ENCODE measurements at regions not wholly inside any gene's neighbourhood (a gene's known extent, or its start where the extent isn't known, plus 50 kb on each side); places are given as distances from the start of the nearest gene placed in this dataset.
"Not testable (repeated sequence)": the region's sequence is repeated elsewhere in the genome, so short reads cannot be mapped to it uniquely, and the experiment has no call there.

DNA sequence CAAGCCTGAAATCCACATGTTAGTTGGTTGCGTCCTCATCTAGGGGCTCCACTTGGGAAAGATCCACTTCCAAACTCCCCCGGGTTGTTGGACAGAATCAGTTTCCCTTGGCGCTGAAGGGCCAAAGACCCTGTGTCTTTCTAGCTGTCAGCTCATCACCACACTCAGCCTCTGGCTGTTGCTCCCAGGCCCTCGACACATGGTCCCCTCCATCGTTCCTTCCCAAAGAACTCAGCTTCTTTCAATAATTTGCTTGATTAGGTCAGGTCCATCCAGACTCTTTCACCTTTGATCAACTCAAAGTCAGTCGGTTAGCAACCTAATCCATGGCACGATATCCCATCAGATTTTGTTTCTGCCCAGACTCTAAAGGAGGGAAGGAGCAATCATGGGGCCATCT is 254.8 kb upstream of the SULF2 start:
- no peak for DNase-seq (ENCODE audit: low read depth)

DNA sequence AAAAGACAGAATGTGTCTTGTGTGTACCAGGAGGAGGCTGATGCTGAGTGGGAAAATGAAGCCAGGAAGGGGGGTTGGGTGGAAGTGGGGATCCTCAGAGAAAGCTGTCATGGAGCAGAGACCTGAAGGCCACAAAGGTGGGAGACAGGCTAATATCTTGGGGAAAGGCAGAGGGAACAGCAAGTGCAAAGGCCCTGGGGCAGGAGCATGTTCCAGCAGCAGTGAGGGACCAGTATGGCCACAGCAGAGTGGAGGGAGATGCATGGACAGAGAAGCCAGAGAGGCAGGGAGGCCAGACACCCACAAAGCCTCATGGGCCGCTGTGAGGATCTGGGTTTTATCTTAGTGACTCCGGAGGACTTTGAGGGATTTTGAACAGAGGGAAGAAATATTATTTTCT is 254.2 kb upstream of the SULF2 start:
- no peak for DNase-seq (ENCODE audit: low read depth)

DNA sequence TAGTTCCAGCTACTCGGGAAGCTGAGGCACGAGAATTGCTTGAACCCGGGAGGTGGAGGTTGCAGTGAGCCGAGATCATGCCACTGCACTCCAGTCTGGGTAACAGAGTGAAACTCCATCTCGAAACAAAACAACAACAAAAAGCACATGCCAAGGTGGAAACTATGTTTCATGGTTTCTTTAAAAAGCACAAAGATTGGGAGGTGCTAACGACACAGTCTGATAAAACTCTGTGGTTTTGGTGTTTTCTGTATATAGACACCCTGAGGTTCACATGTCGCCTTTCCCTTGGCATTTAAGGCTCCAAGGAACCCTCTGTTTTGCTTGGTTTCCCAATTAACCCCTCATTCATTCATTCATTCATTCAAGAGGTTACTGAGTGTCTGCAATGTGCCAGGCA is 253.4 kb upstream of the SULF2 start:
- no peak for DNase-seq (ENCODE audit: low read depth)

DNA sequence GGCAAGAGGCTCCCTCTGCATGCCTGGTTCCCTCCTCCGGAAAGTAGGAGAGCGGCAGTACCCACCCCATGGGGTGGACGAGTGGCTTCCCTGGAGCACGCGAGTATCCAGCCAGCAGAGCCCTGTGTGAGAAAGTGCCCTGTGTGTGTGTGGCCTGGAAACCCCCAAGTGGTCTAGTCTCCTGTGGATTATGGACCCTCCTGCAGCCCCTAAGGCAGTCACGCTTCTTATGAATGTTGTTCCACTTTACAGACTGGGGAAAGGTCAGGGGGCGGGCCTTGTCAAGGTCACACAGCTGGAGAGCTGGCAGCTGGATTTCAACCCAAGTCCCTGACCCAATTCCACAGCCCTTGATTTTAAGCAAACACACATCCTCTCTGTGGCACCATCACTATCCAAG is 252.5 kb upstream of the SULF2 start:
- DNase-seq (ENCODE audit: low read depth) = not testable (repeated sequence)

DNA sequence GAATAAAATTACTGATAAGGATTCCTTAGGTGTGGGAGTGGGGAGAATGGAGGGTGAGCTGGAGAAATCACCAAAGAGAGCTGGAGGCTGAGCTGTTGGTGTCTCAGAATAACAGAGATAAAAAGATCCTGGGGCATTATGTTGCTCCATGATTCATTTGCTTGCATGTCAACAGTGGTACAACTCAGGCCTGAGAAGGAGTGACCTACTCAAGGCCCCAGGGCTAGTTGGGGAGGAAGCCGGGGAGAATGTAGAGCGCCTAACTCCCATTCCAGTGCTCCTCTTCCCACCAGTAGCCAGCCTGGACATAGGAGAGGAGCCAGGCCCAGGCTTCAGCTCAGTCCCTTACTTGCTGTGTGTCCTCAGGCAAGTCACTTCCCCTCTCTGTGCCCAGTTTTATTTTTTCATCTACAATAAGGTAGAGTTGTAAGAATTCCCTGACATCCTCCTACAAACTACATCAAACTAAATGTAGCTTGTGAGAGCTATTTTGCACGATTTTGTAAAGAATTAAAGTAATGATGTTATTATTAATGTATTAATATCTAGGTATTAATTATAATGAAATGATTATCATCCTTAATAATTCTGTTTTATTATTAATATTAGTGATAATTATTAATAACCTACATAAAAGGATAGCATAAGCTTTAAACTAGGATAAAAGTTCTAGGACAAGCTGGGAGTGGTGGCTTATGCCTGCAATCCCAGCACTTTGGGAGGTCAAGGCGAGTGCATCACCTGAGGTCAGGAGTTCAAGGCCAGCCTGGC is 250.9 kb upstream of the SULF2 start:
- no peak for DNase-seq (ENCODE audit: low read depth)

DNA sequence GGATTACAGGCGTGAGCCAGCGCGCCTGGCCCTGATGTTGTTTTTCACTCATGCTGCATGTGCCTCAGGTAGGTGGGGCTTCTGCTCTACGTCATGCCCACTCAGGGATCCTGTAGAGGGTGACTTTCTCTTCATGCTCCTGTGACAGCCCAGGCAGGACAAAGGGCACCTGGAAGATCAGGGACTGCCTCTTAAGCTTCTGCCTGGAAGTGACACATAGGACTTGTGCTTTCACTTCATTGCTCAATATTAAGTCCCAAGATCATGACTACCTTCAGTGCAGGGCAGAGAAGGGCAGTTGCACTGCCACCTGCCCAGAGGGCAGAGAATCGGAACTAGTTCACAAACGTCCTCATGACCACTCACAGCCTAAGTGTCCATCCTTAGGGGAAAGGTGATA is 249.5 kb upstream of the SULF2 start:
- DNase-seq (ENCODE audit: low read depth) = no peak

DNA sequence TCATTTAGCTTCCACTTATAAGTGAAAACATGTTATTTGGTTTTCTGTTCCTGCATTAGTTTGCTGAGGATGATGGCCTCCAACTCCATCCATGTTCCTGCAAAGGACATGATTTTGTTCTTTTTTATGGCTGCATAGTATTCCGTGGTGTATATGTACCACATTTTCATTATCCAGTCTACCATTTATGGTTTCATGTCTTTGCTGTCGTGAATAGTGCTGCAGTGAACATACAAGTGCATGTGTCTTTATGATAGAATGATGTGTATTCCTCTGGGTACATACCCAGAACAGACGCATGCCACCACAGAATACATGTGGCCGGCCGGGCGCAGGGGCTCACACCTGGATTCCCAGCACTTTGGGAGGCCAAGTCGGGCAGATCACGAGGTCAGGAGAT is 247.7 kb upstream of the SULF2 start:
- DNase-seq (ENCODE audit: low read depth) = not testable (repeated sequence)

DNA sequence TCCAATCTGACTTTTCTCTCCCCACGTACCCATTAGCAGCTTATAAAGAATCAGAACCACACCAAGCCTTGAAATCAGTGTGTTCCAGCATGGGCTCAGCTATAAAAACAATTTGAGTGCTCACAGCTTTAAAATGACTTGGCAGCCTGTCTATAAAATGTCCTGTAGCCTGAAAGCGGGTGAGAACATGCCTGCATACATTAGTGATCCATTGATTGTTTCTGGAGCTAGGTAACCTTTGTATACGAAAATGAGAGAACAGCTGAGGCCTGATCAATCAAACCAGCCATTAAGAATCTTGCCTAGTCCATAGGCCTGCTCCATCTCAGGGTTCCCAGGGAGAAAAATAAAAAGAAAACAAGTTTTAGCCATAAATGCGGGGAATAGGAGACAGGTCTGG is 245.8 kb upstream of the SULF2 start:
- no peak for DNase-seq (ENCODE audit: low read depth)

DNA sequence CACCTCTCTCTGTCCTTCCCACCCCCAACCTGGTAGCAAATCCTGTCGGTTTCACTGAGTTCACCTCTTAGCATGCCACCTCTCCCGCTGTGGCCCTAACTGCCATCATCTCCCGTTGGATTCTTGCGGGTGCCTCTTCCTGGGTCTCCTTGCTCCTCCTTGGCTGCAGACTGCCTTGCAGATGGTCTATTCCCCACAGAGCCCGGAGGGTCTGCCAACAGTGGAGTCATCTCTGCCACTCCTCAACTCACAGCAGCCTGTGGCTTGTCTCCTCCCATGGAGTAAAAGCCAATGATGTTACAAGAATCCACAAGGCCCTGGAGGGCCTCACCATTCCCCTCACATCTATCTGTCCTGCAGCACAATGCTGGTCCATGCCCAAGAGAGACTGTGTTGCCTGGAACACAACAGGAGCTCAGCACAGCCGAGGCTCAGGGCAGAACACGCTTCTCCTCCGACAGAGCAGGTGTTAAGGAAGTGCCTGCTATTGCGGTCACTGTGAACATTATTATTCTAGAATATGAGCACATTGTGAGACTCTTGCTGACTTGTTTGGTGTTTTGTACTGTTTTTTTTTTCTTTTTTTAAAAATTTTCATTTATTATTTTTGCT is 241.8 kb upstream of the SULF2 start:
- DNase-seq (ENCODE audit: low read depth) = no peak

DNA sequence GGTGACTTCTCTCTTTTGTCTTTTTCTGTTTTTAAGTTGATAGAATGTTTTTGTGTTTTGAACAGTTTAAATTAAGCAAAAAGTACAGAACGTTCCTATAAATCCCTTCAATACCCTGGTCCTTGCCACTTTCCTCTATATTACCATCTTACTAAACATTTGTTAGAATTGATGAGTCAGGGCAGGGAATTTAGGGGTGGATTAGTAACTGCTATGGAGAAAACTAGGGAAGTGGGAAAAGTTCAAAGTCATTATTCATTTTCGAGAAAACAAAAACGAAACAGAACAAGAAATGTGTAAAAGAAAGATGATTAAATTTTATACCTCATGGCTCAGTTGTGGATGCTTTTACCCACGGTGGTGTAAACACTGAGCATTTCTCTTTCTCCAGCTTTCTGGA is 240.4 kb upstream of the SULF2 start:
- peak; percentile 94 for DNase-seq (ENCODE audit: low read depth)

DNA sequence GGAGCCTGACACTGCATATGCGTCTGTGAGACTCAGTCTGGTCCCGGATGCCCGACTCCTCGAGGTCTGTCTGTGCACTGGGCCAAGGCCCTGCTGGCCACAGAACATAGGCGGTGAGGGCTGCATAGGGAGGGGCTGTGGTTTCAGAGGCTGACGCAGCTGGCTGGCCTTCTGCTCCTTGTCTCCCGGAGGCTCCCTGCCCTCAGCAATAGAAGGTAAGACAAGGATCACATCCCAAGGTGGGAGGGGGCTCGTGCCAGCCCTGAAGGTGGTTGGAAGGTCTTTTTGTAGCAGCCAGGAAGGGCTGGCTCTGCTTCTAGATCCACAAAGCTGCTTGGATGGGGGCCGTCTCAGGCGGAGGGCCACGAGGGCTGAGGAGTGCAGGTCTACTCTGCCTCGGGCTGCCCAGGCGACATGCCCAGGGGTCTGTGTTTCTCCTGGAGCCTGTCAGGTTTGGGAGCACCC is 239.8 kb upstream of the SULF2 start:
- DNase-seq (ENCODE audit: low read depth) = peak; percentile 76

DNA sequence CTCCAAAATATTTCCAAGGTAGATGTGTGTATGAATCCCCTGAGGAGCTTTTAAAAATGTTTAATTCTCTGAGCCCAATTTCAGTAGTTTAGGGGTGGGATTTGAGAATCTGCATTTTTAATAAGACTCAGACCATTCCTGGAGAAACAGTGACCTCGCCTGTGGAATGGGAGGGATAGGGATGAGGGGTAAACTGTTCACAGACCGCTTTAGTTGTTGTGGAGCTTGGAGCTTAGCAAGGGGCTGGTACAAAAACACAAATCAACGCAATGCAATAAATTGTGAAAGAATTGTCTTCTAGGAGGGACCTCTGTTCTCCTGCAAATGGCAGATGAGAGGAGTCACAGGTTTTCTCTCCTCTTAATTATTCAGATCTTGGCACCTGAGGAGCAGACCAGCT is 239.3 kb upstream of the SULF2 start:
- no peak for DNase-seq (ENCODE audit: low read depth)

DNA sequence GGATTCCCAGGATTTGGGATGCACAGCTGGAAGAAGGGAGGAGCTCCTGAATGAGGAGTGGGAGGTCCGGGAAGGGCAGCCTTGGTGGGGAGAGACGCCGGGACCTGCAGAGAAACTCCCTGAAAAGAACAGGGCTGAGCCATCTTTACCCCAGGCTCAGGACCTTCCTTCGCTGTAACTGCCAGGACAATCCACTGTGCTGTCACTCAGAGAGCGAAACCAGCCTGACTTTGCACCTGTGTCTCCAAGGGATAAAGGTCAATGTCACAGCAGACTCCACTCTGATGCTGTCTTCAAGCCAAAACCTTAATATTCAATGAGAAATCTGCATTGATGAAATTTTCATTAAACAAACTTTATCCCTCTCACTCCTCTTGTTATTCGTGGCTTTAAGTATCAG is 235.4 kb upstream of the SULF2 start:
- not testable (repeated sequence) for DNase-seq (ENCODE audit: low read depth)

DNA sequence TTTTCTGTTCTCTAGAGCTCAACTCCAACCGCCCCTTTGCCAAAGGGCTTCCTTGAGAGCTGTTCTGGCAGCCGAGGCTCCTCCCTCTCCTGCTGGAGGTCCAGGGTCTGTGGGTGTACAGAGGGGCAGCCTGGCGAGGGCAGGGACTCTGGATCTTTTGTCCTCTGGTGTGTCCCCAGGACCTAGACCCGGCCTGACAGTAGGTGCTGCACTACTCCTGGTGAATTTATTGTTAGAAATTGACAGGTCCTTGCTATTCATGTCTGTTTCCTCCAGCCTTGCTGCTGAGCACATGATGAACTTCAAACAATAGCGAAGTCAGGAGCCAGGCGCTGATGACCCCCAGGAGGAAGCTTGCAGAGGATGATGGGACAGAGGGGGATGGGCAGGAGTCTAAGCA is 234.7 kb upstream of the SULF2 start:
- no peak for DNase-seq (ENCODE audit: low read depth)

DNA sequence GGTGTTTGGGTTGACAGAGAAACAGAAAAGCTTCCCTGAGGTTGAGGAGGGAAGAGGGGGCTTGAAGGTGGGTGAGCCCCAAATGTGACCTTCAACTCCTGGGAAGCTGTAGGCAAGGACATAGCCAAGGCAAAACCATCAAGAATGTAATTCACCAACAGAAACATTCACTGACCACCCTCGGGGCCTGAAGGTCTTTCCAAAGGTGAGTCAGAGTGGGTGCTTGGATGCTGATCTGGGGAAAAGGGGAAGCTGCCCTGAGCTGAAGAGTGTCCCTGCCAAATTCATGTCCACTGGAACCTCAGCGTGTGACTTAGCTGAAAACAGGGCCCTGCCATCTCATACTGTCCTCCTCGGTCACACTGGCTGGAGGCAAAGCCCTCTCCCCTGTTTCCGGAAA is 234.2 kb upstream of the SULF2 start:
- DNase-seq (ENCODE audit: low read depth) = no peak

DNA sequence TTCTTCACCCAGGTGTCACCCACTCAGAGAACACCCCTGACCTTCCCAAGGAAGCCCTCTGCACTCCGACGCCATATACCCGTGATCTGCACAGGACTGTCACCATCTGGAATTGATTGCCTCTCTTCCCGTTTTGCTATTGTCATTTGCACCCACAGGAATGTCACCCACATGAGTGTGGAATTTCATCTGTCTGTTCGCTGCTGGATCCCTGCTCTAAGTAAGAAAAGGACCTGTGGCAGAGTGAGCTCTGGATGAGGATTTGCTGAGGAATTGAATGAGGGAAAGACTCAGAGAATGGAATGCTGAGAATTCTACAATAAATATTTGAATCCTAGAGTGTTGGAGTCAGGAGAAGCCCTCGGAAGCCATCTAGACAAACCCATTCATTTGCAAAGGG is 233.6 kb upstream of the SULF2 start:
- DNase-seq (ENCODE audit: low read depth) = peak; percentile 88

DNA sequence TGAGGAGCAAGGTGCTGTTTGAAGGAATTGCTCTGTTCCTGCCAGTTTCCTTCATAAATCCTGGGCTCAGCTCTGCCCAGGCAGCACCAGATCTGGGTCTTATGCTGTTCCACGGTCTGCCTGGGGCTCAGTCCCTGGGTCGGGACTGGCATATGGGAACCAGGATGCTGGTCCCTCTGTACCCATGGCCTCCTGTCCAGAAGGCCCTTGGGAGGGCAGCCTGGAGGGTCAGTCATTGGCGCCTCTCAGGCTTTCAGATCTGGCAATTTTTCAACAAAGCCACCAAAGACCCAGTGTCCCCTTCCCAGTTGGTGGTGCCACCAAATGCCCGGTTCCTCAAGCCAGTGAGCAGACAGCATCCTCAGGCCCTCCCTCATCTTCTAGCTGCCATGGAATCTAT is 232.7 kb upstream of the SULF2 start:
- DNase-seq (ENCODE audit: low read depth) = no peak

DNA sequence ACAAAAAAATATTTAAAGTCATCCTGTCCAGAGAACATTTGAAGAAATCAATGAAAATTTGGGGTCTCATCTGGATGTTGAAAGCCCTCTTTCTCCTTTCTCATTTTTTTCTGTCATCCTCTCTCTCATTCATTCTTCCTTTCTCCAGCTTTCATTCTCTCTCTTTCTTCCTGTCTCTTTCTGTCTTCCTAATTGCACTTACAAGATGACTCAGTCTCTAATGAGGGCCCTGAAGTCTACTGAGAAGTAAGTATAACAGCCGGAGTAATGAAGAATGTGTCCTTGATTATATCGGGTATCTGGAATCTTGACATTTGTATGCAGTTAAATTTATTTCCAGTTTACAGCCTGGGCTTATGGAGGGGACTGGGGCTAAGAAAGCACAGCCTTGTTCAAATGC is 232.2 kb upstream of the SULF2 start:
- no peak for DNase-seq (ENCODE audit: low read depth)

DNA sequence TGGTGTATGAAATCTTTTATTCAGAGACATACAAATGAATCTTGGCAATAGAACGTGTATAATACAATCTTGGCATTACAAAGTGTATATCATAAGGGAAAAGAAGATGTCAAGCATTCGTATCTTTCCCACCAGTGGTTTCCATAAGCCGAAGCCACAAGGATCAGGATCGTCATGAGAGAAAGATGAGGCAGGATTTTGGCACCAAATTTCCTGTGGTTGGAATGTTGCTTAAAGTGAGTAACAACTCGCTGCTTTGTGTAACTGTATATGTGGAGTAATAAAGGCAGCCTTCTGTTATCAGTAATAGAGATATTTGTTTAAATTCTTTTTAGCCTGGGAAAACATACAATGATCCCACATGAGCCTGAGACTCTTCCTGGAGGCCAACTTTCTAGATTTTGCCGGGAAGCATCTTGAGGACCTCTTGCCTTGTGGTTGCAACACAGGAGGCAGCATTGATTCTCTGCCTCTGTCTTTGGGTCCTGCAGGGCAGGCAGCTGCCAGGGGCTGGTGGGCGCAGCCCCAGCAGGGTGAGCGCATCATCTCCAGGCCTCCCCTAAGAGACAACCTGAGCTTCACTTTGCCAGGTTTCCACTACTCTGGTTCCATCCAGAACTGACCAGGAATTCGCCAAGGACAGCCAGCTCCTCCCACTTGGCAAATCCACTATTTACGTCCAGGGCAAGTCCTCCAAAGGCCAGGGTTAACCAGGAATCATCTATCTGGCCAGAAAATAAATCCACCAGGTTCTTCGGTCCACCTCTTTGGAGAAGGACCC is 230.9 kb upstream of the SULF2 start:
- peak; percentile 96 for DNase-seq (ENCODE audit: low read depth)

DNA sequence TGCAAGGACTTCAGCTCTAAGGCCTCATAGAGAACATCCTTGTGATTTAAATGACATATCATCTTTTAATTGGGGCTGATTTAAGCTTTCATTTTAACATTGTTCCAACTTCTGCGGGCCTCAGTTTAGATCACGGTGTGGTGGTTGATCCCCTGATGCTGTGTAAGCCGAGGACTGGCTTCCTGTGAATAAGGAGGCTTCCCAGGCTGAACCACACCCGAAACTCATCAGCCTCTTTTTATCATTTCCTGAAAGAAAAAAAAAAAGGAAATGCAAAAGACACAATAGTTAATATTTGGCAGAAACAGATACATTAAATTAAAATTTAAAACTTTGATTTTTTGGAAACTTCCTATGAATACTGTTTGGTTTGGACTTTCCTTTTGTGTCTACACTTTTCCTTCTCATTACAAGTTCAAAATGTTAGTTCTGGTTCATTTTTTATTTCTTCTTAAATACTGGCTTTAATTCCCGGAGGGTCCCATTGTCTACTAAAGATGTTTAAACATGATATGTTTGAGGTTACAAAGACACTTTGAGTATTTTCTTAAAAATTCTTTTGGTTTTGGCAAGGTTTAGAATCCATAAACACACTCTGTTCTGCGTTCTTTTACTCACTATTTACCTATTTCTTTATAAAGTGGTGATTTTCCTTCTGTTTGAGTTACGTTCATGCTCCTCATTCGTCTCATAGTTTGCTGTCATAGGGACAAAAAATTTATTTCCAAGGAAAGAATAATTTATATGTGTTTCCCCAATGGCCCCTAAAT is 230.0 kb upstream of the SULF2 start:
- no peak for DNase-seq (ENCODE audit: low read depth)

DNA sequence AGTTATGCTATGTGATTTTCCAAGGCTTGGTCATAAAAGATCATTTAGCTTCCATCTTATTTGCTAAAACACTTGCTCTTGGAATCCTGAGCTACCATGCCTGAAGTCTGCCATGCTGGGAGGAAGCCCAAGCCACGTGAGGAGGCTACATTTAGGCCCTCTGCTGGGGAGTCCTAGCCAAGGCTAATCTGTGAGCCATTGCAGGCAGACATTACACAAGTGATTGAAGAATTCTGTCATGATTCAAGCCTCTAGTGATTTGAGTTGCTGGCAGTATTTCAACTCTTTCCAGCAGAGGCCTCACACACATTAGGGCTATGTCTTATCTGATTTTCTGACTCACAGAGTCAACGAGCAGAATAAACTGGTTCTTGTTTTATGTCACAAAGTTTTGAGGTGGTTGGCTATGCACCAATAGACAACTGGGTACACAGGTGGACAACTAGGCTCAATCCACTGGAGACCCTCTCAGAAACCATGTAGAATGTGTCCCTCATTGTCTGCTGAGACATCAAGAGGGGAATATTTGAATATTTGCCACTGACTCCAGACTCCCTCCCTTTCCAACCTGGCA is 227.2 kb upstream of the SULF2 start:
- DNase-seq (ENCODE audit: low read depth) = peak; percentile 87

DNA sequence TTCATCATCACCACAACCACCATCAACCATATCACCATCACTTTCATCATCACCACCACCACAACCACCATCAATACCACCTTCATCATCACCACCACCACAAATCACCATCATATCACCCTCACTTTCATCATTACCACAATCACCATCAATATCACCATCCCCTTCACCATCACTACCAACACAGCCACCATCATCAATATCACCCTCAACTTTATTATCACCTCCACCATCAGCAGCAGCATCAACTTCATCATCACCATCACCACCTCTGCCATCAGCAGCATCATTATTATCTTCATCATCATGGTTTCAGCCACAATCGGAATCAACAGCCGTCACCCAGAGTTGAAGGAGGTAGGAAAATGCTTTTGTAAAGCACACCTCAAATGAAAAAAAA is 225.7 kb upstream of the SULF2 start:
- no peak for DNase-seq (ENCODE audit: low read depth)
